Skeletal muscle tissue (tissue), 3 donors: ENCODE measurements at regions not wholly inside any gene's neighbourhood (a gene's known extent, or its start where the extent isn't known, plus 50 kb on each side); places are given as distances from the start of the nearest gene placed in this dataset.

Source experiments
- H3K27ac ChIP-seq: one replicate; pipeline ENCODE4 v1.7.0; 2013; ENCODE audit warnings: mild to moderate bottlenecking, low read depth, low read length, inconsistent platforms
- H3K27me3 ChIP-seq, 3 donors: one replicate each; pipeline ENCODE4 v1.7.0; 2013; ENCODE audit warnings: low read length in 3 of 3; ENCODE audit not compliant: control insufficient read depth in 3 of 3, insufficient read depth in 3 of 3
- H3K36me3 ChIP-seq, 3 donors: one replicate each; pipeline ENCODE4 v1.7.0; 2013; ENCODE audit warnings: low read length in 3 of 3; ENCODE audit not compliant: control insufficient read depth in 3 of 3, insufficient read depth in 3 of 3
- H3K4me1 ChIP-seq, 3 donors: one replicate each; pipeline ENCODE4 v1.7.0; 2013; ENCODE audit warnings: low read length in 3 of 3, mild to moderate bottlenecking in 3 of 3; ENCODE audit not compliant: control insufficient read depth in 3 of 3, insufficient read depth in 3 of 3
- H3K4me3 ChIP-seq, 3 donors: one replicate each; pipeline ENCODE4 v1.7.0; 2013; ENCODE audit warnings: low read length in 3 of 3
- H3K9ac ChIP-seq, 3 donors: one replicate each; pipeline ENCODE4 v1.7.0; 2013; ENCODE audit warnings: low read length in 3 of 3, mild to moderate bottlenecking in 3 of 3, moderate library complexity in 2 of 3, low read depth in 1 of 3
- H3K9me3 ChIP-seq, 3 donors: one replicate each; pipeline ENCODE4 v1.7.0; 2013; ENCODE audit warnings: low read length in 3 of 3; ENCODE audit not compliant: control insufficient read depth in 3 of 3
- donor health status: Osteomylitis.

- no peaks in the 10 kb centered on the region for H3K36me3 ChIP-seq
- H3K4me1 ChIP-seq: peaks cover 0 to 5% (median 0%) of the 10 kb centered on the region in 3 donors
These were observed 221.7 kb downstream of the TM9SF2 start for GRCh38 chr13:99722931-99723330.

GRCh38 chr13:99722338-99722818 is 221.1 kb downstream of the TM9SF2 start:
- Histone ChIP-seq H3K9ac (no peak overlapping the region), H3K27ac (no peak overlapping the region), H3K9me3 (no peaks in the 10 kb centered on the region), H3K27me3 (no peaks in the 10 kb centered on the region), H3K36me3 (no peaks in the 10 kb centered on the region), H3K4me3 (no peak overlapping the region), H3K4me1 (peaks cover 0 to 5% (median 0%) of the 10 kb centered on the region in 3 donors)

More at GRCh38 chr13:99722931-99723330, 221.7 kb downstream of the TM9SF2 start:
- H3K4me3 ChIP-seq: no peak overlapping the region
- H3K9me3 ChIP-seq: no peaks in the 10 kb centered on the region
- H3K9ac ChIP-seq: no peak overlapping the region
- H3K27me3 ChIP-seq: no peaks in the 10 kb centered on the region
- H3K27ac ChIP-seq: no peak overlapping the region

GRCh38 chr13:99721606-99722337 is 220.5 kb downstream of the TM9SF2 start:
- no peaks in the 10 kb centered on the region for H3K36me3 ChIP-seq
- no peak overlapping the region for H3K4me3 ChIP-seq
- H3K27ac ChIP-seq: no peak overlapping the region

GRCh38 chr13:99717959-99718674 is 216.8 kb downstream of the TM9SF2 start:
- H3K27me3 ChIP-seq: no peaks in the 10 kb centered on the region
- H3K4me3 ChIP-seq: no peak overlapping the region
- H3K9ac ChIP-seq: no peak overlapping the region
- H3K4me1 ChIP-seq: peaks cover 0 to 5% (median 0%) of the 10 kb centered on the region in 3 donors
- H3K27ac ChIP-seq: no peak overlapping the region
- no peaks in the 10 kb centered on the region for H3K9me3 ChIP-seq
- H3K36me3 ChIP-seq: no peaks in the 10 kb centered on the region

More at GRCh38 chr13:99721606-99722337, 220.5 kb downstream of the TM9SF2 start:
- Histone ChIP-seq H3K4me1 (peaks cover 0 to 5% (median 0%) of the 10 kb centered on the region in 3 donors), H3K27me3 (no peaks in the 10 kb centered on the region), H3K9me3 (no peaks in the 10 kb centered on the region), H3K9ac (no peak overlapping the region)

- no peaks in the 10 kb centered on the region for H3K36me3 ChIP-seq
- no peaks in the 10 kb centered on the region for H3K27me3 ChIP-seq
- no peaks in the 10 kb centered on the region for H3K4me1 ChIP-seq
- no peaks in the 10 kb centered on the region for H3K9me3 ChIP-seq
- H3K4me3 ChIP-seq: no peak overlapping the region
- H3K27ac ChIP-seq: no peak overlapping the region
- no peak overlapping the region for H3K9ac ChIP-seq
These were observed 207.9 kb downstream of the TM9SF2 start for GRCh38 chr13:99709134-99709533.

GRCh38 chr13:99704390-99704789 is 203.1 kb downstream of the TM9SF2 start:
- Histone ChIP-seq H3K27ac (no peak overlapping the region), H3K9me3 (no peaks in the 10 kb centered on the region), H3K9ac (no peak overlapping the region), H3K4me3 (no peak overlapping the region), H3K27me3 (no peaks in the 10 kb centered on the region), H3K36me3 (no peaks in the 10 kb centered on the region), H3K4me1 (no peaks in the 10 kb centered on the region)

GRCh38 chr13:99703908-99704307 is 202.6 kb downstream of the TM9SF2 start:
- H3K4me3 ChIP-seq: no peak overlapping the region
- no peaks in the 10 kb centered on the region for H3K4me1 ChIP-seq
- no peak overlapping the region for H3K27ac ChIP-seq
- H3K27me3 ChIP-seq: no peaks in the 10 kb centered on the region
- H3K36me3 ChIP-seq: no peaks in the 10 kb centered on the region
- no peak overlapping the region for H3K9ac ChIP-seq
- no peaks in the 10 kb centered on the region for H3K9me3 ChIP-seq

- Histone ChIP-seq H3K9me3 (no peaks in the 10 kb centered on the region), H3K4me1 (no peaks in the 10 kb centered on the region), H3K9ac (no peak overlapping the region)
These were observed 201.5 kb downstream of the TM9SF2 start for GRCh38 chr13:99702687-99703319.

GRCh38 chr13:99700468-99700867 is 199.2 kb downstream of the TM9SF2 start:
- Histone ChIP-seq H3K4me3 (no peak overlapping the region), H3K27me3 (no peaks in the 10 kb centered on the region), H3K27ac (no peak overlapping the region), H3K36me3 (no peaks in the 10 kb centered on the region), H3K4me1 (no peaks in the 10 kb centered on the region), H3K9ac (no peak overlapping the region), H3K9me3 (no peaks in the 10 kb centered on the region)

More at GRCh38 chr13:99702687-99703319, 201.5 kb downstream of the TM9SF2 start:
- no peaks in the 10 kb centered on the region for H3K27me3 ChIP-seq
- no peaks in the 10 kb centered on the region for H3K36me3 ChIP-seq
- no peak overlapping the region for H3K27ac ChIP-seq
- H3K4me3 ChIP-seq: no peak overlapping the region

- H3K9me3 ChIP-seq: no peaks in the 10 kb centered on the region
- no peak overlapping the region for H3K4me3 ChIP-seq
- no peak overlapping the region for H3K27ac ChIP-seq
- H3K27me3 ChIP-seq: no peaks in the 10 kb centered on the region
- H3K36me3 ChIP-seq: no peaks in the 10 kb centered on the region
- no peak overlapping the region for H3K9ac ChIP-seq
- H3K4me1 ChIP-seq: no peaks in the 10 kb centered on the region
These were observed 197.5 kb downstream of the TM9SF2 start for GRCh38 chr13:99698816-99699099.
